Neural progenitor cell (in vitro differentiated cells): ENCODE measurements at regions not wholly inside any gene's neighbourhood (a gene's known extent, or its start where the extent isn't known, plus 50 kb on each side); places are given as distances from the start of the nearest gene placed in this dataset.

ENCODE experiments used
- EZH2 ChIP-seq: fragments of 200-600 bp; sonication (generic); IDR thresholded peaks from 2 replicates; pipeline ENCODE4 v1.6.1; 2017; ENCODE audit warnings: antibody characterized with exemption, mild to moderate bottlenecking, moderate library complexity
- EZH2phosphoT487 ChIP-seq: fragments of 200-600 bp; sonication (generic); IDR thresholded peaks from 2 replicates; pipeline ENCODE4 v1.6.1; 2017; ENCODE audit warnings: antibody characterized with exemption
- TF ChIP-seq, protein P1 (sequence below): fragments of 200-600 bp; sonication (generic); IDR thresholded peaks from 2 replicates; pipeline ENCODE4 v1.5.1; 2017; ENCODE audit warnings: antibody characterized with exemption, mild to moderate bottlenecking

DNA sequence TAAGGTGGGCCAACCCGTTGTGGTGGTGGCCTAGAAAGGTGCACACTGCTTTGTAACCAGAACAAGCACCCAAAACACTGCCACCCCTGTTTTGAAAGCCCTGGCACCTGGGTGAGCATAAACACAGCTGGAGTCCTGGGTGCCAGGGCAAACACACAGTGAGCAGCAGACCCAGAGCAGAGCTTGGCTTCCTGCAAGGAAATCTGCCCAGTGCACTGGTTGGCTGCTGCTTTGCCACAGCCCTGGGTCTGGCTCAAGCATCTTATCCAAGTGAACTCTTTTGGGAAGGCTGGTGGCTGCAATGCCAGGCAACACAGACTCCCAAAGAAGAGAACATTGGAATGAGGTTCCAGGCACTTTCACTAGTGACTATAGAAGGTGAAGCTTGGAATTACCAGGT lies 145.5 kb upstream of the PDE1C start:
- TF ChIP-seq, protein P1, sequence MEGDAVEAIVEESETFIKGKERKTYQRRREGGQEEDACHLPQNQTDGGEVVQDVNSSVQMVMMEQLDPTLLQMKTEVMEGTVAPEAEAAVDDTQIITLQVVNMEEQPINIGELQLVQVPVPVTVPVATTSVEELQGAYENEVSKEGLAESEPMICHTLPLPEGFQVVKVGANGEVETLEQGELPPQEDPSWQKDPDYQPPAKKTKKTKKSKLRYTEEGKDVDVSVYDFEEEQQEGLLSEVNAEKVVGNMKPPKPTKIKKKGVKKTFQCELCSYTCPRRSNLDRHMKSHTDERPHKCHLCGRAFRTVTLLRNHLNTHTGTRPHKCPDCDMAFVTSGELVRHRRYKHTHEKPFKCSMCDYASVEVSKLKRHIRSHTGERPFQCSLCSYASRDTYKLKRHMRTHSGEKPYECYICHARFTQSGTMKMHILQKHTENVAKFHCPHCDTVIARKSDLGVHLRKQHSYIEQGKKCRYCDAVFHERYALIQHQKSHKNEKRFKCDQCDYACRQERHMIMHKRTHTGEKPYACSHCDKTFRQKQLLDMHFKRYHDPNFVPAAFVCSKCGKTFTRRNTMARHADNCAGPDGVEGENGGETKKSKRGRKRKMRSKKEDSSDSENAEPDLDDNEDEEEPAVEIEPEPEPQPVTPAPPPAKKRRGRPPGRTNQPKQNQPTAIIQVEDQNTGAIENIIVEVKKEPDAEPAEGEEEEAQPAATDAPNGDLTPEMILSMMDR = no peak
- TF ChIP-seq EZH2 (no peak), EZH2phosphoT487 (no peak)
